HepG2 (cell line): ENCODE measurements at regions not wholly inside any gene's neighbourhood (a gene's known extent, or its start where the extent isn't known, plus 50 kb on each side); places are given as distances from the start of the nearest gene placed in this dataset.

Experiments used
- ATAC-seq: fragments of 200-7000 bp; cut with Tn5 transposase; 3 replicates; pipeline ENCODE4 v1.9.1; 2020; ENCODE audit warnings: mild to moderate bottlenecking, moderate library complexity
- BruUV-seq: library from RNA; stranded (reverse); fragments of 400-500 nt; replicated peaks from 2 replicates; lab custom pipeline; 2021; lab: Mats Ljungman, UMichigan
- CTCF ChIA-PET: fragments of 300-600 bp; formaldehyde crosslinking; extraction: SDS; loops from one replicate; lab custom pipeline; 2021; ENCODE audit warnings: low total read pairs, inconsistent platforms, low intra/inter-chr PET ratio; lab: Yijun Ruan, JAX
- POLR2A ChIA-PET: fragments of 350-600 bp; sonication (Branson Sonifier 250); formaldehyde crosslinking; loops from one replicate; lab custom pipeline; 2020; ENCODE audit warnings: antibody characterized with exemption, inconsistent platforms; lab: Yijun Ruan, JAX
- DNase-seq: peaks from one replicate; pipeline ENCODE4 v3.0.0-alpha.2; 2015; ENCODE audit warnings: low spot score
- FAIRE-seq: peaks from 3 replicates; lab custom pipeline; 2011; peaks lifted over from hg19 to GRCh38; lab: Jason Lieb, UNC
- H2AFZ ChIP-seq: one replicate; pipeline ENCODE4 v1.6.1; 2011; ENCODE audit warnings: low read length, inconsistent platforms
- H3K27ac ChIP-seq: fragments of 300-600 bp; 3 replicates; pipeline ENCODE4 v1.8.0; 2011; ENCODE audit warnings: mixed run types, mild to moderate bottlenecking, mixed read lengths, low read length, inconsistent platforms; ENCODE audit not compliant: insufficient read depth; ENCODE audit errors: extremely low read length
- H3K27me3 ChIP-seq, 2 experiments: fragments of 200-600 bp in 1 of 2; 2 replicates in 1 of 2; 3 replicates in 1 of 2; pipeline versions ENCODE4 v1.6.0 to v1.8.0; 2011; ENCODE audit warnings: low read length in 2 of 2, mild to moderate bottlenecking in 2 of 2, moderate library complexity in 2 of 2, inconsistent platforms in 1 of 2; ENCODE audit not compliant: insufficient read depth in 2 of 2, control insufficient read depth in 1 of 2
- H3K36me3 ChIP-seq, 2 experiments: fragments of 200-600 bp in 1 of 2; replicated peaks in 1 of 2; 2 replicates in 1 of 2; 3 replicates in 1 of 2; pipeline versions ENCODE4 v1.5.1 to v1.8.0; 2011; ENCODE audit warnings: low read length in 2 of 2, inconsistent platforms in 1 of 2; ENCODE audit not compliant: insufficient read depth in 2 of 2, control insufficient read depth in 1 of 2
- H3K4me1 ChIP-seq: 2 replicates; pipeline ENCODE4 v1.5.1; 2012; ENCODE audit warnings: low read length, inconsistent platforms; ENCODE audit not compliant: insufficient read depth
- H3K4me2 ChIP-seq: 2 replicates; pipeline ENCODE4 v1.6.0; 2011; ENCODE audit warnings: low read depth, low read length, inconsistent platforms
- H3K4me3 ChIP-seq, 3 experiments: fragments of 200-600 bp in 1 of 3; sonication (generic), shearing (Covaris generic) in 1 of 3; replicated peaks in 1 of 3; 2 replicates each; pipeline ENCODE4 v1.5.1; 2011 to 2016; ENCODE audit warnings: low read length in 3 of 3, inconsistent platforms in 2 of 3, low read depth in 2 of 3, mild to moderate bottlenecking in 2 of 3, control low read depth in 1 of 3, mixed read lengths in 1 of 3; ENCODE audit not compliant: insufficient read depth in 1 of 3
- H3K79me2 ChIP-seq: one replicate; pipeline ENCODE4 v1.6.1; 2011; ENCODE audit warnings: low read length, inconsistent platforms; ENCODE audit not compliant: insufficient read depth
- H3K9ac ChIP-seq: 2 replicates; pipeline ENCODE4 v1.6.0; 2011; ENCODE audit warnings: mild to moderate bottlenecking, low read depth, low read length, inconsistent platforms; ENCODE audit not compliant: insufficient read depth
- H3K9me3 ChIP-seq: 2 replicates; pipeline ENCODE4 v1.5.1; 2012; ENCODE audit warnings: mild to moderate bottlenecking, low read length
- H4K20me1 ChIP-seq: 2 replicates; pipeline ENCODE4 v1.6.0; 2011; ENCODE audit warnings: inconsistent platforms, mild to moderate bottlenecking, low read length, moderate library complexity; ENCODE audit not compliant: insufficient read depth
- ADNP ChIP-seq: sonication (generic); formaldehyde crosslinking; IDR thresholded peaks from 2 replicates; pipeline ENCODE4 v1.4.0; 2020; ENCODE audit warnings: missing genetic modification reagents
- KMT2A ChIP-seq: sonication (generic); formaldehyde crosslinking; IDR thresholded peaks from 2 replicates; pipeline ENCODE4 v1.4.0; 2020; ENCODE audit warnings: missing genetic modification reagents
- LBX2 ChIP-seq: sonication (generic); formaldehyde crosslinking; IDR thresholded peaks from 2 replicates; pipeline ENCODE4 v1.5.0; 2020; ENCODE audit warnings: missing genetic modification reagents, mild to moderate bottlenecking, borderline replicate concordance
- SMARCC2 ChIP-seq: fragments of 450-650 bp; IDR thresholded peaks from 2 replicates; pipeline ENCODE4 v1.6.1; 2017; ENCODE audit warnings: antibody characterized with exemption, mild to moderate bottlenecking
- SMYD3 ChIP-seq: sonication (generic); formaldehyde crosslinking; IDR thresholded peaks from 2 replicates; pipeline ENCODE4 v1.8.1; 2023; ENCODE audit warnings: mild to moderate bottlenecking, missing genetic modification reagents
- XRCC5 ChIP-seq: fragments of 200-400 bp; formaldehyde crosslinking; optimal IDR thresholded peaks from 2 replicates; pipeline ENCODE3; 2017; ENCODE audit warnings: mild to moderate bottlenecking, low read length
- ZEB1 ChIP-seq: IDR thresholded peaks from 2 replicates; pipeline ENCODE4 v1.6.1; 2012; ENCODE audit warnings: mild to moderate bottlenecking, low read depth, inconsistent platforms; ENCODE audit not compliant: insufficient replicate concordance
- ZNF556 ChIP-seq: sonication (generic); formaldehyde crosslinking; IDR thresholded peaks from 2 replicates; pipeline ENCODE4 v1.4.0; 2020; ENCODE audit warnings: mild to moderate bottlenecking, missing genetic modification reagents, borderline replicate concordance
- ZNF570 ChIP-seq: sonication (generic); formaldehyde crosslinking; IDR thresholded peaks from 2 replicates; pipeline ENCODE4 v1.4.0; 2020; ENCODE audit warnings: mild to moderate bottlenecking, missing genetic modification reagents, borderline replicate concordance
- ZNF782 ChIP-seq: sonication (generic); formaldehyde crosslinking; IDR thresholded peaks from 2 replicates; pipeline ENCODE4 v1.4.0; 2020; ENCODE audit warnings: missing genetic modification reagents, mild to moderate bottlenecking, borderline replicate concordance
- WGBS: methylation state at CpG from one replicate; pipeline ENCODE4 v1.1.6; 2017; ENCODE audit warnings: low lambda C conversion rate; 5-methylcytosine and 5-hydroxymethylcytosine counted together
- in situ Hi-C: cut with HindIII; loops from 2 replicates; pipeline ENCODE4 v1.10.0; 2017; ENCODE audit warnings: low pct_unique_long_range_greater_than_20kb; ENCODE audit not compliant: extremely low pct_ligation_motif_present
- intact Hi-C: fragments of 100-400 bp; cut with micrococcal nuclease; formaldehyde crosslinking; loops from one replicate; pipeline ENCODE4 v1.10.0; 2022; ENCODE audit not compliant: unreplicated experiment
- TF ChIP-seq, protein P1 (sequence below): sonication (generic); formaldehyde crosslinking; IDR thresholded peaks from 2 replicates; pipeline ENCODE4 v1.9.0; 2022; ENCODE audit warnings: low read depth, missing genetic modification reagents
- TF ChIP-seq, protein P2 (sequence below): sonication (generic); formaldehyde crosslinking; IDR thresholded peaks from 2 replicates; pipeline ENCODE4 v1.4.0; 2020; ENCODE audit warnings: mild to moderate bottlenecking, missing genetic modification reagents

- no TSS peak for BruUV-seq
- POLR2A ChIA-PET: no interaction called here
Measured at GRCh38 chr7:136148920-136149319, 171.8 kb upstream of the MTPN start.

More at GRCh38 chr7:136148920-136149319, 171.8 kb upstream of the MTPN start:
- CTCF ChIA-PET: no interaction called here
- no peak overlapping the region for H3K27ac ChIP-seq
- H3K27me3 ChIP-seq: no peaks in the 10 kb centered on the region
- in situ Hi-C loops: no loop called here
- TF ChIP-seq KMT2A (CRISPR knock-in tag) (no peak), ADNP (CRISPR knock-in tag) (no peak), LBX2 (CRISPR knock-in tag) (no peak), XRCC5 (no peak), ZNF782 (CRISPR knock-in tag) (no peak), SMYD3 (CRISPR knock-in tag) (no peak), ZNF556 (CRISPR knock-in tag) (no peak), ZNF570 (CRISPR knock-in tag) (no peak), ZEB1 (no peak), SMARCC2 (no peak)
- TF ChIP-seq, protein P1, sequence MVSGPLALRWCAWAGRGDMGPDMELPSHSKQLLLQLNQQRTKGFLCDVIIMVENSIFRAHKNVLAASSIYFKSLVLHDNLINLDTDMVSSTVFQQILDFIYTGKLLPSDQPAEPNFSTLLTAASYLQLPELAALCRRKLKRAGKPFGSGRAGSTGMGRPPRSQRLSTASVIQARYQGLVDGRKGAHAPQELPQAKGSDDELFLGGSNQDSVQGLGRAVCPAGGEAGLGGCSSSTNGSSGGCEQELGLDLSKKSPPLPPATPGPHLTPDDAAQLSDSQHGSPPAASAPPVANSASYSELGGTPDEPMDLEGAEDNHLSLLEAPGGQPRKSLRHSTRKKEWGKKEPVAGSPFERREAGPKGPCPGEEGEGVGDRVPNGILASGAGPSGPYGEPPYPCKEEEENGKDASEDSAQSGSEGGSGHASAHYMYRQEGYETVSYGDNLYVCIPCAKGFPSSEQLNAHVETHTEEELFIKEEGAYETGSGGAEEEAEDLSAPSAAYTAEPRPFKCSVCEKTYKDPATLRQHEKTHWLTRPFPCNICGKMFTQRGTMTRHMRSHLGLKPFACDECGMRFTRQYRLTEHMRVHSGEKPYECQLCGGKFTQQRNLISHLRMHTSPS: no peak
- TF ChIP-seq, protein P2, sequence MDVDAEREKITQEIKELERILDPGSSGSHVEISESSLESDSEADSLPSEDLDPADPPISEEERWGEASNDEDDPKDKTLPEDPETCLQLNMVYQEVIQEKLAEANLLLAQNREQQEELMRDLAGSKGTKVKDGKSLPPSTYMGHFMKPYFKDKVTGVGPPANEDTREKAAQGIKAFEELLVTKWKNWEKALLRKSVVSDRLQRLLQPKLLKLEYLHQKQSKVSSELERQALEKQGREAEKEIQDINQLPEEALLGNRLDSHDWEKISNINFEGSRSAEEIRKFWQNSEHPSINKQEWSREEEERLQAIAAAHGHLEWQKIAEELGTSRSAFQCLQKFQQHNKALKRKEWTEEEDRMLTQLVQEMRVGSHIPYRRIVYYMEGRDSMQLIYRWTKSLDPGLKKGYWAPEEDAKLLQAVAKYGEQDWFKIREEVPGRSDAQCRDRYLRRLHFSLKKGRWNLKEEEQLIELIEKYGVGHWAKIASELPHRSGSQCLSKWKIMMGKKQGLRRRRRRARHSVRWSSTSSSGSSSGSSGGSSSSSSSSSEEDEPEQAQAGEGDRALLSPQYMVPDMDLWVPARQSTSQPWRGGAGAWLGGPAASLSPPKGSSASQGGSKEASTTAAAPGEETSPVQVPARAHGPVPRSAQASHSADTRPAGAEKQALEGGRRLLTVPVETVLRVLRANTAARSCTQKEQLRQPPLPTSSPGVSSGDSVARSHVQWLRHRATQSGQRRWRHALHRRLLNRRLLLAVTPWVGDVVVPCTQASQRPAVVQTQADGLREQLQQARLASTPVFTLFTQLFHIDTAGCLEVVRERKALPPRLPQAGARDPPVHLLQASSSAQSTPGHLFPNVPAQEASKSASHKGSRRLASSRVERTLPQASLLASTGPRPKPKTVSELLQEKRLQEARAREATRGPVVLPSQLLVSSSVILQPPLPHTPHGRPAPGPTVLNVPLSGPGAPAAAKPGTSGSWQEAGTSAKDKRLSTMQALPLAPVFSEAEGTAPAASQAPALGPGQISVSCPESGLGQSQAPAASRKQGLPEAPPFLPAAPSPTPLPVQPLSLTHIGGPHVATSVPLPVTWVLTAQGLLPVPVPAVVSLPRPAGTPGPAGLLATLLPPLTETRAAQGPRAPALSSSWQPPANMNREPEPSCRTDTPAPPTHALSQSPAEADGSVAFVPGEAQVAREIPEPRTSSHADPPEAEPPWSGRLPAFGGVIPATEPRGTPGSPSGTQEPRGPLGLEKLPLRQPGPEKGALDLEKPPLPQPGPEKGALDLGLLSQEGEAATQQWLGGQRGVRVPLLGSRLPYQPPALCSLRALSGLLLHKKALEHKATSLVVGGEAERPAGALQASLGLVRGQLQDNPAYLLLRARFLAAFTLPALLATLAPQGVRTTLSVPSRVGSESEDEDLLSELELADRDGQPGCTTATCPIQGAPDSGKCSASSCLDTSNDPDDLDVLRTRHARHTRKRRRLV (CRISPR knock-in tag): no peak
- 20% methylated on average over 5 of the region's 5 CpGs for WGBS
- H3K4me3 ChIP-seq: no peak overlapping the region
- no peaks in the 10 kb centered on the region for H3K4me1 ChIP-seq
- ATAC-seq: no peak
- H4K20me1 ChIP-seq: no peaks in the 10 kb centered on the region
- FAIRE-seq: no peak
- H3K9me3 ChIP-seq: no peaks in the 10 kb centered on the region
- no peak for DNase-seq
- H3K36me3 ChIP-seq: no peaks in the 10 kb centered on the region
- H3K79me2 ChIP-seq: no peaks in the 10 kb centered on the region
- no peak overlapping the region for H3K9ac ChIP-seq
- intact Hi-C loops: no loop called here
- no peak overlapping the region for H2AFZ ChIP-seq
- H3K4me2 ChIP-seq: no peak overlapping the region
